ENCODE measurements at regions not wholly inside any gene's neighbourhood (a gene's known extent, or its start where the extent isn't known, plus 50 kb on each side); places are given as distances from the start of the nearest gene placed in this dataset.
"Not testable (repeated sequence)": the region's sequence is repeated elsewhere in the genome, so short reads cannot be mapped to it uniquely, and the experiment has no call there.

DNA sequence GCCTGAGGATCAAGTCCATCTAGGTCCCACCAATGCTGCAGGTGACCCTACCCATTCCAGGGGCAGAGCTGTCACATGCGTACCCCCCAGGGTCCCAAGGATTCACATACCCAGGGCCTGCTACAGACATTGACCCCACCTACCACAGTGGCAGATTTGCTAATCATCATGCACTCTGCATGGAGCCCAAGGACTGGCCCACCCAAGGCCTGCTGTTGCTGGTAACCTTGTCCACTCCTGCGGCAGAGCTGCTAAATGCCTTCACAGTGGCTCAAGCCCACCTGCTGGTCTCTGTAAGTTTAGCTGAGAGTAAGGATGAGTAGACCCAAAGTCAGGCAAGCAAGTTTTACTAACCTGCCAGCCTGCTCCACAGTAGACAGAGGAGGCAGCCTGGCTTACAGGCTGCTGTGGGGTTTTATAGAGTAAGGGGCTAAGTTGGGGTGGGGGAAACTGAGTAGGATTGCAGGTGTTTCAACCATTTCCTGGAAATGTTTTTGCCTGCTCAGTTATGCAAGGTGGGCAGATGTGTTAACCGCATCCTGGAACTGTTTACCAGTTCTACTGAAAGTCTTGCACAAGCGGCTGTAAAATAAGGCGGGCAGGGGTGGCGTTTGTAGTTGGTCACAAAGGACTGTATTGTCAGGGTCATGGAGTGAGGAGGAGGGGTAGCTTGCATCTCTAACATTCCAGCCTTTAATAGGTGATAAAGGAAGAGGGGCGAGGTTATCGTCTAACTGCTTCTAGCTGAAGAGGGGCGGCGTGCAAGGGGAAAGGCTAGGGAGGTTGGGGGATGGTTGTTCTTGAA is 2163.5 kb upstream of the WWC1 start:
- no peak for DNase-seq (ENCODE audit: insufficient read length, low spot score, missing footprints)
- Histone ChIP-seq H4K20me1 (ENCODE audit: insufficient read depth, low read length) (no peaks in the 10 kb centered on the region), H3K4me2 (ENCODE audit: insufficient read depth, low read length) (no peak overlapping the region), H2AFZ (ENCODE audit: low read length) (no peak overlapping the region), H3K27me3 (ENCODE audit: insufficient read depth, low read length) (no peaks in the 10 kb centered on the region), H3K4me3 (ENCODE audit: insufficient read depth, low read length) (no peak overlapping the region), H3K79me2 (ENCODE audit: insufficient read depth, low read length) (no peaks in the 10 kb centered on the region), H3K27ac (ENCODE audit: low read depth, low read length) (no peak overlapping the region), H3K36me3 (ENCODE audit: insufficient read depth, low read length) (no peaks in the 10 kb centered on the region), H3K9me3 (ENCODE audit: low read depth, low read length) (peaks cover 5% of the 10 kb centered on the region), H3K4me1 (ENCODE audit: insufficient read depth, low read length) (no peaks in the 10 kb centered on the region)
- TF ChIP-seq, protein P1, sequence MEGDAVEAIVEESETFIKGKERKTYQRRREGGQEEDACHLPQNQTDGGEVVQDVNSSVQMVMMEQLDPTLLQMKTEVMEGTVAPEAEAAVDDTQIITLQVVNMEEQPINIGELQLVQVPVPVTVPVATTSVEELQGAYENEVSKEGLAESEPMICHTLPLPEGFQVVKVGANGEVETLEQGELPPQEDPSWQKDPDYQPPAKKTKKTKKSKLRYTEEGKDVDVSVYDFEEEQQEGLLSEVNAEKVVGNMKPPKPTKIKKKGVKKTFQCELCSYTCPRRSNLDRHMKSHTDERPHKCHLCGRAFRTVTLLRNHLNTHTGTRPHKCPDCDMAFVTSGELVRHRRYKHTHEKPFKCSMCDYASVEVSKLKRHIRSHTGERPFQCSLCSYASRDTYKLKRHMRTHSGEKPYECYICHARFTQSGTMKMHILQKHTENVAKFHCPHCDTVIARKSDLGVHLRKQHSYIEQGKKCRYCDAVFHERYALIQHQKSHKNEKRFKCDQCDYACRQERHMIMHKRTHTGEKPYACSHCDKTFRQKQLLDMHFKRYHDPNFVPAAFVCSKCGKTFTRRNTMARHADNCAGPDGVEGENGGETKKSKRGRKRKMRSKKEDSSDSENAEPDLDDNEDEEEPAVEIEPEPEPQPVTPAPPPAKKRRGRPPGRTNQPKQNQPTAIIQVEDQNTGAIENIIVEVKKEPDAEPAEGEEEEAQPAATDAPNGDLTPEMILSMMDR (IDR thresholded peaks at IDR 0.05; ENCODE audit: extremely low read depth, low read depth, low read length), result no peak

DNA sequence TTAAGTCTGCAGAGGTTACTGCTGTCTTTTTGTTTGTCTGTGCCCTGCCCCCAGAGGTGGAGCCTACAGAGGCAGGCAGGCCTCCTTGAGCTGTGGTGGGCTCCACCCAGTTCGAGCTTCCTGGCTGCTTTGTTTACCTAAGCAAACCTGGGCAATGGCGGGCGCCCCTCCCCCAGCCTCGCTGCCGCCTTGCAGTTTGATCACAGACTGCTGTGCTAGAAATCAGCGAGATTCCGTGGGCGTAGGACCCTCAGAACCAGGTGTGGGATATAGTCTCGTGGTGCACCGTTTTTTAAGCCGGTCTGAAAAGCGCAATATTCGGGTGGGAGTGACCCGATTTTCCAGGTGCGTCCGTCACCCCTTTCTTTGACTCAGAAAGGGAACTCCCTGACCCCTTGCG is 2146.3 kb upstream of the WWC1 start:
- H3K9me3 ChIP-seq (ENCODE audit: low read depth, low read length); H3K79me2 ChIP-seq (ENCODE audit: insufficient read depth, low read length); H4K20me1 ChIP-seq (ENCODE audit: insufficient read depth, low read length); H3K27me3 ChIP-seq (ENCODE audit: insufficient read depth, low read length); H3K4me2 ChIP-seq (ENCODE audit: insufficient read depth, low read length); H3K4me1 ChIP-seq (ENCODE audit: insufficient read depth, low read length); H3K4me3 ChIP-seq (ENCODE audit: insufficient read depth, low read length); H2AFZ ChIP-seq (ENCODE audit: low read length); DNase-seq (ENCODE audit: insufficient read length, low spot score, missing footprints); H3K36me3 ChIP-seq (ENCODE audit: insufficient read depth, low read length); H3K27ac ChIP-seq (ENCODE audit: low read depth, low read length): not testable (repeated sequence)

DNA sequence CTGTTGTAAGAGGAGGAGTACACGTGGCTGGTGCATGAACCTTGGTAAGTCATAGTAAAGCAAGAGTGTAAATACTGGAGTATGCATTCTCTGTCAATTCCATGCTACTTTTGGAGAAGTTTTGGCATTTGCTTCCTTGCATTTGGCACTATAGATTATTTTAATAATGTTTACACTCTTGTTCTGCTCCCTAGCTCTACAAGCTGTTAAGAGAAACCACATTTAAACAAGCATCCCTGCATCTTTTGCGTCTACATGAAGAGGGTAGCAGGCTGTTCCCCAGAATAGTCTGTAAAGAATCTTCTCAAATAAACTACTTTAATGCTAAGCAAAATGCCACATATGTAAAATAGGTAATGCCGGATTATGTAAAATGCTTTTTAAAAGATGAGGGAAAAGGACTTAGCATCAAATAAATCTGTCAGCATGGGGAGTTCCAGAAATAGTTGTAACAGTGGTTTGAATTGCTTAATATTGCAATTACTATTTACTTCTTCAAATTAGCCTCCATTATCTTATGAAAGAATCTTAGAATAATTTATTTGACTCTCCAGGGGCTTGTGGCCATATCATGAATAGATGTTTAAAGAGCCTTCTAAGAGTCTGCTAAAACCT is 2127.3 kb upstream of the WWC1 start:
- H3K9me3 ChIP-seq (ENCODE audit: low read depth, low read length), result peaks cover 3% of the 10 kb centered on the region
- no peak overlapping the region for H2AFZ ChIP-seq (ENCODE audit: low read length)
- no peak for DNase-seq (ENCODE audit: insufficient read length, low spot score, missing footprints)
- no peak overlapping the region for H3K4me3 ChIP-seq (ENCODE audit: insufficient read depth, low read length)
- no peak overlapping the region for H3K27ac ChIP-seq (ENCODE audit: low read depth, low read length)
- no peaks in the 10 kb centered on the region for H3K79me2 ChIP-seq (ENCODE audit: insufficient read depth, low read length)
- TF ChIP-seq, protein P1 (IDR thresholded peaks at IDR 0.05; ENCODE audit: extremely low read depth, low read depth, low read length), result no peak
- H3K4me1 ChIP-seq (ENCODE audit: insufficient read depth, low read length), result no peaks in the 10 kb centered on the region
- no peaks in the 10 kb centered on the region for H4K20me1 ChIP-seq (ENCODE audit: insufficient read depth, low read length)
- no peaks in the 10 kb centered on the region for H3K27me3 ChIP-seq (ENCODE audit: insufficient read depth, low read length)
- no peaks in the 10 kb centered on the region for H3K36me3 ChIP-seq (ENCODE audit: insufficient read depth, low read length)
- no peak overlapping the region for H3K4me2 ChIP-seq (ENCODE audit: insufficient read depth, low read length)

DNA sequence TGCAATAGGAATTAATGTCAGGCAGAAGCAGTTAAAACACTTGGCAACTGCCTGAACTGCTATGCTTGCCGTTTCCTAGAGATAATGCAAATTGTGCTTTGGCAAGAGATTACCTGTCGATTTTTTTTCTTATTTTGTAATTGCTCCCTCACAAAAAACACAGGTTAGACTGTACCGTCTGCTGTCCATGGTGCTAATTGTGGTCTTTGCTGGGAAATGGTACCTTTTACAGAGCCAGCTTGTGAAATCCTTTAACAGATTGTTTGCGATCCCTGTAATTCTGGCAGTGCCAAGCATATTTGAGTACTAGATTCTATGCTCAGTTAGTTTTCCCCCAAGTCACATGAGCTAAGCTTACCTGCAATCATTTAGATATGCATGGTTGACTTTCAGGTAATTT is 2125.8 kb upstream of the WWC1 start:
- Histone ChIP-seq H3K4me3 (ENCODE audit: insufficient read depth, low read length) (no peak overlapping the region), H4K20me1 (ENCODE audit: insufficient read depth, low read length) (no peaks in the 10 kb centered on the region), H2AFZ (ENCODE audit: low read length) (no peak overlapping the region), H3K9me3 (ENCODE audit: low read depth, low read length) (no peaks in the 10 kb centered on the region), H3K27ac (ENCODE audit: low read depth, low read length) (no peak overlapping the region), H3K4me2 (ENCODE audit: insufficient read depth, low read length) (no peak overlapping the region), H3K27me3 (ENCODE audit: insufficient read depth, low read length) (no peaks in the 10 kb centered on the region), H3K36me3 (ENCODE audit: insufficient read depth, low read length) (no peaks in the 10 kb centered on the region), H3K4me1 (ENCODE audit: insufficient read depth, low read length) (no peaks in the 10 kb centered on the region), H3K79me2 (ENCODE audit: insufficient read depth, low read length) (no peaks in the 10 kb centered on the region)
- no peak for DNase-seq (ENCODE audit: insufficient read length, low spot score, missing footprints)
- TF ChIP-seq, protein P1 (IDR thresholded peaks at IDR 0.05; ENCODE audit: extremely low read depth, low read depth, low read length), result no peak
